ENCODE measurements at regions not wholly inside any gene's neighbourhood (a gene's known extent, or its start where the extent isn't known, plus 50 kb on each side); places are given as distances from the start of the nearest gene placed in this dataset.

DNA sequence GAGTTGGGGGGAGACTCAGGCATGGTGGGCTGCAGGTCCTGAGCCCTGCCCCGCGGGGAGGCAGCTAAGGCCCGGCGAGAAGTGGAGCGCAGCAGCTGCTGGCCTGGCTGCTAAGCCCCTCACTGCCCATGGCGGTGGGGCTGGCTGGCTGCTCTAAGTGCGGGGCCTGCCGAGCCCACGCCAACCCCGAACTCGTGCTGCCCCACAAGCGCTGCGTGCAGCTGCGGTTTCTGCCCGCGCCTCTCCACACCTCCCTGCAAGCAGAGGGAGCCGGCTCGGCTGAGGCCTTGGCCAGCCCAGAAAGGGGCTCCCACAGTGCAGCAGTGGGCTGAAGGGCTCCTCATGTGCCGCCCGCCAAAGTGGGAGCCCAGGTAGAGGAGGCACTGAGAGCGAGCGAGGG, 1355.1 kb upstream of the WWC1 start:
- H3K27me3 Mint-ChIP-seq (ENCODE audit: insufficient read depth, unreplicated experiment) = no peaks in the 10 kb centered on the region

DNA sequence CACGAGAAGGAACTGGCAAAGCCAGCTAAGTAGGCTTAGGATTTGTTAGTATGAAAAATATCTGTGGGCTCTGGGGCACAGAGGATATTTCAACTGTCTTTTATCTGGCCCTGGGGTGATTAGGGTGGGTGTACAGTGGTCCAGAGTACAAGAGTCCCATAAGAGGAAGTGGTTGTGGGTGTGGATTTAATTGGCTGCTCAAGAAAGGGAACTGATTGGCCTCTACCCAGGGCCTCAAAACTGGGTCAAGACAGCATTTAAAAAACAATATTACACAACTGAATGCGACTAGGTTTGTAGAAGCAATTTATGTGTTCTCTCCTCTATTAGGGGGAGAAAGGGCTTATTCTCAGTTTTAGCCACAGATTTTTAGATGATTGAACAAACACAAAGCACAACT, 1353.4 kb upstream of the WWC1 start:
- intact Hi-C loops (cut with micrococcal nuclease) = no loop called here
- Mint-ChIP-seq H3K9me3 (ENCODE audit: unreplicated experiment) (peaks cover 18% of the 10 kb centered on the region), H3K4me3 (ENCODE audit: unreplicated experiment) (no peak overlapping the region), H3K27ac (ENCODE audit: low read depth, unreplicated experiment) (no peak overlapping the region), H3K4me1 (ENCODE audit: insufficient read depth, unreplicated experiment) (no peaks in the 10 kb centered on the region), H3K27me3 (ENCODE audit: insufficient read depth, unreplicated experiment) (no peaks in the 10 kb centered on the region), H3K36me3 (ENCODE audit: insufficient read depth, unreplicated experiment) (no peaks in the 10 kb centered on the region)
- TF ChIP-seq, protein P1, sequence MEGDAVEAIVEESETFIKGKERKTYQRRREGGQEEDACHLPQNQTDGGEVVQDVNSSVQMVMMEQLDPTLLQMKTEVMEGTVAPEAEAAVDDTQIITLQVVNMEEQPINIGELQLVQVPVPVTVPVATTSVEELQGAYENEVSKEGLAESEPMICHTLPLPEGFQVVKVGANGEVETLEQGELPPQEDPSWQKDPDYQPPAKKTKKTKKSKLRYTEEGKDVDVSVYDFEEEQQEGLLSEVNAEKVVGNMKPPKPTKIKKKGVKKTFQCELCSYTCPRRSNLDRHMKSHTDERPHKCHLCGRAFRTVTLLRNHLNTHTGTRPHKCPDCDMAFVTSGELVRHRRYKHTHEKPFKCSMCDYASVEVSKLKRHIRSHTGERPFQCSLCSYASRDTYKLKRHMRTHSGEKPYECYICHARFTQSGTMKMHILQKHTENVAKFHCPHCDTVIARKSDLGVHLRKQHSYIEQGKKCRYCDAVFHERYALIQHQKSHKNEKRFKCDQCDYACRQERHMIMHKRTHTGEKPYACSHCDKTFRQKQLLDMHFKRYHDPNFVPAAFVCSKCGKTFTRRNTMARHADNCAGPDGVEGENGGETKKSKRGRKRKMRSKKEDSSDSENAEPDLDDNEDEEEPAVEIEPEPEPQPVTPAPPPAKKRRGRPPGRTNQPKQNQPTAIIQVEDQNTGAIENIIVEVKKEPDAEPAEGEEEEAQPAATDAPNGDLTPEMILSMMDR (IDR thresholded peaks at IDR 0.05; ENCODE audit: unreplicated experiment) = no peak
- POLR2A ChIA-PET = no interaction called here
- no TSS peak for BruUV-seq (replicated peaks)
- CTCF ChIA-PET = interaction anchor here (0.9 kb wide), 1 partner anchor 649 kb away, joined by 5 read pairs; no protein-coding TSS in a partner anchor
- DNase-seq (ENCODE audit: unreplicated experiment) = no peak

More for the DNA sequence above, 1355.1 kb upstream of the WWC1 start:
- no peak for DNase-seq (ENCODE audit: unreplicated experiment)
- intact Hi-C loops (cut with micrococcal nuclease) = no loop called here
- Mint-ChIP-seq H3K4me1 (ENCODE audit: insufficient read depth, unreplicated experiment) (no peaks in the 10 kb centered on the region), H3K9me3 (ENCODE audit: unreplicated experiment) (peaks cover 7% of the 10 kb centered on the region), H3K36me3 (ENCODE audit: insufficient read depth, unreplicated experiment) (no peaks in the 10 kb centered on the region), H3K27ac (ENCODE audit: low read depth, unreplicated experiment) (no peak overlapping the region), H3K4me3 (ENCODE audit: unreplicated experiment) (no peak overlapping the region)
- TF ChIP-seq, protein P1 (IDR thresholded peaks at IDR 0.05; ENCODE audit: unreplicated experiment) = no peak
- POLR2A ChIA-PET = no interaction called here
- CTCF ChIA-PET = no interaction called here
- no TSS peak for BruUV-seq (replicated peaks)

DNA sequence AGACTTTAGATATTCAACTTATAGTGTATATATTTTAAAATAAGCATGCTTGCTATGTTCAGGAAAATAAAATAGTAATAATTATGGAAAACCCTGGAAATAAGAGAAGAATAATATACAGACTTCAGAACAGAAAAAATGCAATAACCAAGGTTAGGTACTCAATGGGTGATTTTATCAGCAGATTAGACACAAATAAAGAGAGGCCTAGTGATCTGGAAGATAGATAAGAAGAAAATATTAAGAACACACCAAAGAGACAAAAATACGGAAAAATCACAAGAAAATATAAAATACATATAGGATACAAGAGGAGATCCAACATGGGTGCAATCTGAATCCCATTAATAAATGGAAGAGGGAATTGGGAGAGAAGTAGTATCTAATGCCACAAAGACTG, 1348.5 kb upstream of the WWC1 start:
- no TSS peak for BruUV-seq (replicated peaks)
- no peaks in the 10 kb centered on the region for H3K27me3 Mint-ChIP-seq (ENCODE audit: insufficient read depth, unreplicated experiment)
- no peak overlapping the region for H3K27ac Mint-ChIP-seq (ENCODE audit: low read depth, unreplicated experiment)
- peaks cover 15% of the 10 kb centered on the region for H3K9me3 Mint-ChIP-seq (ENCODE audit: unreplicated experiment)
- TF ChIP-seq, protein P1 (IDR thresholded peaks at IDR 0.05; ENCODE audit: unreplicated experiment) = no peak
- intact Hi-C loops (cut with micrococcal nuclease) = no loop called here
- DNase-seq (ENCODE audit: unreplicated experiment) = no peak
- no peak overlapping the region for H3K4me3 Mint-ChIP-seq (ENCODE audit: unreplicated experiment)
- CTCF ChIA-PET = interaction anchor here (0.6 kb wide), 1 partner anchor 27 kb away, joined by 4 read pairs; no protein-coding TSS in a partner anchor
- no peaks in the 10 kb centered on the region for H3K36me3 Mint-ChIP-seq (ENCODE audit: insufficient read depth, unreplicated experiment)
- H3K4me1 Mint-ChIP-seq (ENCODE audit: insufficient read depth, unreplicated experiment) = no peaks in the 10 kb centered on the region
- POLR2A ChIA-PET = no interaction called here

DNA sequence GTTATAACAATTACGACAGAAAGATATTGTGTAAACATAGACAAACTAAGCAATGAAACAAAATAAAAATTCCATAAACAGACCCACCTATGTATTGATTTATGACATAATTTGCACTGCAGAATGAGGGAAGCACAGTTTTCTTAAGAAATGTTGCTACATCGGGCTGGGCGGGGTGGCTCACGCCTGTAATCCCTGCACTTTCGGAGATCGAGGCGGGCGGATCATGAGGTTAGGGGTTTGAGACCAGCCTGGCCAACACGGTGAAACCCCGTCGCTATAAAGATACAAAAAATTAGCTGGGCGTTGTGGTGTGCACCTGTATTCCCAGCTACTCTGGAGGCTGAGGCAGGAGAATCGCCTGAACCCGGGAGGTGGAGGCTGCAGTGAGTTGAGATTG, 1344.4 kb upstream of the WWC1 start:
- no peak for DNase-seq (ENCODE audit: unreplicated experiment)
- TF ChIP-seq, protein P1 (IDR thresholded peaks at IDR 0.05; ENCODE audit: unreplicated experiment) = no peak
- H3K9me3 Mint-ChIP-seq (ENCODE audit: unreplicated experiment) = peaks cover 14% of the 10 kb centered on the region
- H3K27ac Mint-ChIP-seq (ENCODE audit: low read depth, unreplicated experiment) = no peak overlapping the region
- no peaks in the 10 kb centered on the region for H3K36me3 Mint-ChIP-seq (ENCODE audit: insufficient read depth, unreplicated experiment)
- CTCF ChIA-PET = interaction anchor here (0.6 kb wide), 1 partner anchor 1205 kb away, joined by 3 read pairs; no protein-coding TSS in a partner anchor
- no TSS peak for BruUV-seq (replicated peaks)
- intact Hi-C loops (cut with micrococcal nuclease) = no loop called here
- no peak overlapping the region for H3K4me3 Mint-ChIP-seq (ENCODE audit: unreplicated experiment)
- no peaks in the 10 kb centered on the region for H3K27me3 Mint-ChIP-seq (ENCODE audit: insufficient read depth, unreplicated experiment)
- no peaks in the 10 kb centered on the region for H3K4me1 Mint-ChIP-seq (ENCODE audit: insufficient read depth, unreplicated experiment)
- POLR2A ChIA-PET = no interaction called here

Data from MCF 10A (cell line).